Stimulated activated CD4-positive, alpha-beta T cell treated with anti-CD3 and anti-CD28 coated beads, Interleukin-4, amount 100 ng/mL, for 4 hours (primary cell): ENCODE measurements at regions not wholly inside any gene's neighbourhood (a gene's known extent, or its start where the extent isn't known, plus 50 kb on each side); places are given as distances from the start of the nearest gene placed in this dataset.

Experiments
- DNase-seq, 2 experiments: peaks; one replicate each; pipeline ENCODE4 v3.0.0-alpha.2; 2020

DNA sequence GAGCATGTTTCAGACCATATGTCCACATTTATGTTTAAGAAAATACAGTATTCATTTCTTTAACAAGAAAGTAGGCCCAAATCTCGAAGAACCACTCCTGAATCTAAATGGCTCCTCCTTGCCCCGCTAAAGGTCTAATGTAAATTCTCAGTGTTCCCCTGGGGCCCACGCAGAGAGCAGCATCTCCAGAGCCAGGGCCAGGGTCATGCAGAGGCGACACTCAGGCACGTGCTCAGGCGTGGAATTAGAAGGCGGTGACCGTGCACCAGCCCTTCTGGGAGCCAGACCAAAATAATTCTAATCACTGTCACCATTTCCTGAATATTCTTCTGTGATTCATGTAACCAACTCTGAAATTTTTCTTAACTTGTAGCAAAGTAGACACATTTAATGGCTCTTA lies 68.3 kb upstream of the MYT1L start:
- no peak for DNase-seq

DNA sequence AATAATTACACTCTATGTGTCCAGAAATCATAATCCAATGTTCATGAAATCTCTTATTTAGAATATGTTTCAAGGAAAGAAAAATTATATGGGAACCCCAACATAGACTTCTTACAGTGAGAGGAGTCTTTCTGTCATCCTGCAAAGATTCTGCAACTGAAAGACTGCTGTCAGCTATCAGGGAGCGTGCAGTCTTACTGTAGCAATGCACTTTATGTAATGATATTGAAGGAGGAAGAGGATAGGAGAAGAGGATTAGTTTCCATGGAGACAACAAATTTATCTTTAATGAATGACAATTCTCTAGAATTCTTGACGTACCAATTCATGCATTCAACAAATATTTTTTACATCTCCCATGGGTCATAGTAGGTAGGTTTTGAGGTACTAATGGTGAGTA lies 61.3 kb upstream of the MYT1L start:
- no peak for DNase-seq

GRCh38 chr2:2389215-2389614 lies 58.1 kb upstream of the MYT1L start:
- no peak for DNase-seq
